HepG2 (cell line): ENCODE measurements at regions not wholly inside any gene's neighbourhood (a gene's known extent, or its start where the extent isn't known, plus 50 kb on each side); places are given as distances from the start of the nearest gene placed in this dataset.

Source experiments
- AGO2 ChIP-seq: fragments of 200-400 bp; formaldehyde crosslinking; optimal IDR thresholded peaks from 2 replicates; pipeline ENCODE3; 2017; ENCODE audit warnings: mild to moderate bottlenecking, low read depth, low read length, moderate library complexity
- ARNTL ChIP-seq: sonication (generic); formaldehyde crosslinking; IDR thresholded peaks from 2 replicates; pipeline ENCODE4 v1.4.0; 2020; ENCODE audit warnings: mild to moderate bottlenecking, missing genetic modification reagents
- ATAD3A ChIP-seq: sonication (generic); formaldehyde crosslinking; IDR thresholded peaks from 2 replicates; pipeline ENCODE4 v1.4.0; 2020; ENCODE audit warnings: missing genetic modification reagents
- ATF6 ChIP-seq: sonication (generic); formaldehyde crosslinking; conservative IDR thresholded peaks from 2 replicates; pipeline ENCODE4 v1.4.0; 2020; ENCODE audit warnings: missing genetic modification reagents
- CENPX ChIP-seq: sonication (generic); formaldehyde crosslinking; IDR thresholded peaks from 2 replicates; pipeline ENCODE4 v1.9.0; 2021; ENCODE audit warnings: mild to moderate bottlenecking, missing genetic modification reagents, moderate library complexity
- FOXJ3 ChIP-seq: sonication (generic); formaldehyde crosslinking; IDR thresholded peaks from 2 replicates; pipeline ENCODE4 v1.4.0; 2020; ENCODE audit warnings: missing genetic modification reagents, mild to moderate bottlenecking, borderline replicate concordance
- GFI1 ChIP-seq: sonication (generic); formaldehyde crosslinking; IDR thresholded peaks from 2 replicates; pipeline ENCODE4 v1.5.0; 2020; ENCODE audit warnings: missing genetic modification reagents, mild to moderate bottlenecking, borderline replicate concordance
- MAF1 ChIP-seq: sonication (generic); formaldehyde crosslinking; IDR thresholded peaks from 2 replicates; pipeline ENCODE4 v1.5.0; 2020; ENCODE audit warnings: missing genetic modification reagents, borderline replicate concordance
- MAFF ChIP-seq: IDR thresholded peaks from 2 replicates; pipeline ENCODE4 v1.6.1; 2011; ENCODE audit warnings: low read depth, low read length, improper control_type of control experiment
- MTF1 ChIP-seq: sonication (generic); formaldehyde crosslinking; IDR thresholded peaks from 2 replicates; pipeline ENCODE4 v1.5.0; 2020; ENCODE audit warnings: missing genetic modification reagents
- NFAT5 ChIP-seq: sonication (generic); formaldehyde crosslinking; IDR thresholded peaks from 2 replicates; pipeline ENCODE4 v1.4.0; 2020; ENCODE audit warnings: missing genetic modification reagents
- NFATC3 ChIP-seq: sonication (generic); formaldehyde crosslinking; IDR thresholded peaks from 2 replicates; pipeline ENCODE4 v1.5.1; 2020; ENCODE audit warnings: mild to moderate bottlenecking, missing genetic modification reagents
- SAP130 ChIP-seq: IDR thresholded peaks from 2 replicates; pipeline ENCODE4 v1.6.1; 2016; ENCODE audit warnings: low read depth
- SOX13 ChIP-seq, 3 experiments: fragments of 450-650 bp in 1 of 3; sonication (generic) in 1 of 3; formaldehyde crosslinking in 1 of 3; IDR thresholded peaks in 2 of 3; conservative IDR thresholded peaks in 1 of 3; 2 replicates each; pipeline versions ENCODE4 v1.5.0 to v1.6.1; 2016 to 2020; ENCODE audit warnings: antibody characterized with exemption in 1 of 3, mild to moderate bottlenecking in 1 of 3, missing compliant biosample characterization in 1 of 3, missing genetic modification reagents in 1 of 3, moderate library complexity in 1 of 3
- TCF7 ChIP-seq: sonication (generic); IDR thresholded peaks from 2 replicates; pipeline ENCODE4 v1.6.1; 2016; ENCODE audit warnings: antibody characterized with exemption, low read depth
- ZBTB7B ChIP-seq: sonication (generic); formaldehyde crosslinking; IDR thresholded peaks from 2 replicates; pipeline ENCODE4 v1.4.0; 2020; ENCODE audit warnings: missing genetic modification reagents
- ZNF557 ChIP-seq: sonication (generic); formaldehyde crosslinking; IDR thresholded peaks from 2 replicates; pipeline ENCODE4 v1.4.0; 2020; ENCODE audit warnings: missing genetic modification reagents
- ZNF703 ChIP-seq: sonication (generic); formaldehyde crosslinking; IDR thresholded peaks from 2 replicates; pipeline ENCODE4 v1.5.1; 2020; ENCODE audit warnings: missing genetic modification reagents, mild to moderate bottlenecking, moderate library complexity, borderline replicate concordance
- ZNF770 ChIP-seq: sonication (generic); formaldehyde crosslinking; IDR thresholded peaks from 2 replicates; pipeline ENCODE4 v1.5.0; 2020; ENCODE audit warnings: mild to moderate bottlenecking, missing genetic modification reagents
- ZNF792 ChIP-seq: IDR thresholded peaks from 2 replicates; pipeline ENCODE4 v1.6.1; 2016
- TF ChIP-seq, protein P1 (sequence below): sonication (generic); formaldehyde crosslinking; IDR thresholded peaks from 2 replicates; pipeline ENCODE4 v1.4.0; 2020; ENCODE audit warnings: mild to moderate bottlenecking, missing genetic modification reagents

DNA sequence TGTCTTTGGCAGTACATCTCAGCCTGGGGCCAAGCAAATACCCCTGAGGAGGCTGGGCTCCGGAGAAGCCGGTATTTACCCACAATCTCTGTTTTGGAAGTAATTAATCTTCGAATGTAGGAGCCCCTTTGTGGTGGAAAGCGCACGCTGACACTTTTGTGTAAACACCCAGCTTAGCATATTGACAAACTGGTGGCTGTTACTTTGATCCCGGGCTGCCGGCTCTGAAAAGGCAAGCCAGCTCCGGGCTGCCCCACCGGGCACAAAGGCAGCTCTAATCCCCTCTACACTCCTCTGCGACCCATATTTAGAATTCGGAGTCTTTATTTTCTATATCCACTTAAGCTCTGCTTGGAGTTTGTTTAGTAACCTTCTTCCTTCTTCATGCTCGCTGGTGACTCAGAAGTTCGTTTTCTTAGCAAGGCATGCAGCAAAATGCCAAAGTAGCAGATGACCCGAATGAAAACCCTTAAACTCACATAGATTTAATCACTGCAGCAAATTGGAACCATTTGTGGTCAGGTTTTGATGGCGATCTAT is 144.0 kb upstream of the IRX3 start (continued):
- TF ChIP-seq SOX13 (IDR thresholded peaks at IDR 0.05) (peak; percentile 62; the same call in 1 of the 2 replicates), SOX13 (CRISPR knock-in tag; conservative IDR thresholded peaks at IDR 0.05 in 1 of 2, IDR thresholded peaks at IDR 0.05 in 1 of 2) (peak in 1 of 2 experiments; percentile 87; a peak in 2 of 4 replicates), ZBTB7B (peak; percentile 61; the same call in 1 of the 2 replicates), ZNF792 (CRISPR knock-in tag) (no peak), MAFF (0 out of 2 replicates have a peak, but pooled peaks have one; percentile 1), ZNF770 (CRISPR knock-in tag) (no peak), ATAD3A (no peak), ARNTL (0 out of 2 replicates have a peak, but pooled peaks have one; percentile 26), SAP130 (peak; percentile 55; the same call in 1 of the 2 replicates), NFATC3 (CRISPR knock-in tag) (no peak), MTF1 (CRISPR knock-in tag) (no peak), ZNF557 (CRISPR knock-in tag) (no peak), ZNF703 (CRISPR knock-in tag) (peak; percentile 64; the same call in 1 of the 2 replicates), FOXJ3 (CRISPR knock-in tag) (peak; percentile 76; the same call in 1 of the 2 replicates), AGO2 (no peak), NFAT5 (CRISPR knock-in tag) (no peak), TCF7 (peak; percentile 93), ATF6 (CRISPR knock-in tag) (no peak), CENPX (no peak), GFI1 (peak; percentile 95), MAF1 (no peak)
- TF ChIP-seq, protein P1, sequence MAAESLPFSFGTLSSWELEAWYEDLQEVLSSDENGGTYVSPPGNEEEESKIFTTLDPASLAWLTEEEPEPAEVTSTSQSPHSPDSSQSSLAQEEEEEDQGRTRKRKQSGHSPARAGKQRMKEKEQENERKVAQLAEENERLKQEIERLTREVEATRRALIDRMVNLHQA (CRISPR knock-in tag): no peak
